Endometrium (tissue), 2 donors: ENCODE measurements at regions not wholly inside any gene's neighbourhood (a gene's known extent, or its start where the extent isn't known, plus 50 kb on each side); places are given as distances from the start of the nearest gene placed in this dataset.

Experiments used
- FAIRE-seq: peaks from 2 replicates; lab custom pipeline; 2012; peaks lifted over from hg19 to GRCh38; lab: Jason Lieb, UNC
- donor health status: control.
- donor health status: control.

- FAIRE-seq: no peak
Measured at GRCh38 chr5:133769842-133770241, 157.5 kb upstream of the FSTL4 start.

DNA sequence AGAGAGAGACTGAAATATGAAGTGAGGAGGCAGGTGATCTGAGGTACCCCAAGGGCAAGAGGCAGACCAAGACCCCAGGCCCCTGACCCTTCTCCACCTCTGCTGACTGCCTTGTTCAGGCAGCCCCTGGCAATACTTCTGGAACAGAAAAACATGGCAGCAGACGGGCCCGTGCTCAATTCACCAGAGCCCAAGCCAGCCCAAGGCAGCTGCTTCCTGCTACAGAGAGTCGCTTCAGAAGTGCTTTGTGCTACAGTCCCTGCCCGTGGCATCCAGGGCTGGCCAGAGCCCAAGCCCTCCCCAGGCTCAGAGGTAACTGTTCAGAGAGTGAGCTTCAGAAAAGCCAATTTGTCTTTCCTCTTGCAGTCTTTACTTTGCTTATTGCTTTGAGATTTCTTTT is 151.4 kb upstream of the FSTL4 start:
- FAIRE-seq: no peak

GRCh38 chr5:133761632-133762031 is 149.3 kb upstream of the FSTL4 start:
- no peak for FAIRE-seq

DNA sequence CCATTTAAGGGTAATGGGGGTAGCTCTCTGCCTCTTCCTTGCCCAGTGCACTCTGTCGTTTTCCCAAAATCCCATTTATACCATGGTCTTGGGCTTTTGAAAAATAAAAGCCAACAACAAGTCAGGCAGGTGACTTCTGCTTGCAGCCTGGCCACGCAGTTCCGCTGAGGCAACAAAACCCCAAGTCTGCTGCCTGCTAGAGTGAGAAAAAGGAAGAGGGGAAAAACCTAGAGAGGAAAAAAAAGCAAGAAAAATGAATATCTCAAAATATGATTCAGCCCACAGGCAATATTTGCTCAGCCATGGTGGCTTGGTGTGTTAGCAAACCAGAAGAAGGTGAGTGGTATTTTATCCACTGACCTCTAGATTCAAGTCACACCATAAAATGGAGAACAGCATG is 148.2 kb upstream of the FSTL4 start:
- no peak for FAIRE-seq

- no peak for FAIRE-seq
Measured at GRCh38 chr5:133758641-133759040, 146.3 kb upstream of the FSTL4 start.

DNA sequence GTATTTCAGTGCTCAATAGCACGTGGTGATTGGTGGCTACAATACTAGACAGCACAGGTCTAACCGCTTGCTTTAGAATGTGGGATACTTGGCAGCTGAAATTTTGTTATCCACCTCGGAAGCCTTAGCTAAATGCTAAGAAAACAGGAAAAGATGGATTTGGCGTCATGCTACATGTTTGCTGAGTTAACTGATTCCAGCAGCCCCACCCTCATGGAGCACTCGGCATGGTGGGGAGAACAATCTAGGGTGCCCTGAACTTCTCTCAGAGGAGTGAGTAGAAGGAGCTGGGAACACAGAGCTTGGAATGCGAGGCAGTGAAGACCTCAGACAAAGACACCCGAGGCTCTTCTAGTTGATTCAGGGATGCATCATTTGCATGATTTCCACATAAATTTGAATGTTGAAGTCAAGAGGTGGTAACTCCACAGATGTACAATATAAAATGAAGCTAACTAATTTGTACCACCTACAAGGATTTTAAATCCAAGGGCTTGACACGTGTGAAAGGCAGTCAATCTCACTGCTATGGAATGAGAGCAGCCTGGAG is 145.1 kb upstream of the FSTL4 start:
- FAIRE-seq: no peak

DNA sequence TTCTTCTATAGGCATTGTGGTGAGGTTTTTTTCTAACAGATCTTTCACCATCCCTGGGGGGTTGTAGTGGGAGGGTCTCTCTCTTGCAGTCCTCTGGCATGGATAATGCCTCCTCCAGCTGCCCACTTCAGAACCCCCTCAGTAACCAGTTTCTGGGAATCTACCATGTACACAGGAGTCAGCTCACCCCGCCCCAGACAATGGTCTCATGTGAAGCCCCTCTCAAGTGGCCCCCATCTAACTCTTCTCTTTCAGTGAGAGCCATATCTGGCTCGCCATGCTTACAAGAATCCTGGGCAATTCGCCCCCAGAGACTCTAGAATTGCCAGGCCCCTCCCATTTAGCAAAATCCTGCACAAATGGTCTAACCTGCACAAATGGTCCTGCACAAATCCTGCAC is 144.4 kb upstream of the FSTL4 start:
- no peak for FAIRE-seq

- no peak for FAIRE-seq
Measured at GRCh38 chr5:133756036-133756435, 143.7 kb upstream of the FSTL4 start.

DNA sequence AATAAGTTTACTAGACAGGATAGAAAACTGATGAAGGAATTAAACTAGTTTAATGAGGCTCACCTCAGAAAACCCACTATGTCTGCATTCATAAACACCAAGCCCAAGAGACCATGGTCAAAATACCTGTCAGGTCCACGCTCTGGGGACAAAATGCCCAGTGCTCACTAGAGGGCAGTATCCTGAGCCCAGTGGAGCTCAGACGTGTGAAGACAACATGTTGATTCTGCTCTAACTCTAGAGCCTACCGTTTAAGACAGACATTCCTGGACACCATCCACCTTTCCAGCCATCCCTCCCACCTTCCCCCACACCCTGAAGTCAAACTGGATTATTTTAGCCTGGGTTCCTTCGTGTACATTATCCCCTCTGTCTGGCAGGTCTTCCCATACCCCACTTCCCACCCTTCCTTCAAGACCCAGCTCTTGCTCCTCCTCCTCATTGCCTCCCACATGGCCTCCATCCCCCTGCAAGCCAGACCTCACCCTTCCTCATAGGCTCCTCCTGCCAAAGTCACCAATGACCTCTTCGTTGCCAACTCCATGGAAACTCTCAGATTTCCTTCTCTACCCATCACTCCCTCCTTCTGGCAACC is 142.3 kb upstream of the FSTL4 start:
- FAIRE-seq: no peak

- FAIRE-seq: no peak
Measured at GRCh38 chr5:133753856-133754255, 141.5 kb upstream of the FSTL4 start.

DNA sequence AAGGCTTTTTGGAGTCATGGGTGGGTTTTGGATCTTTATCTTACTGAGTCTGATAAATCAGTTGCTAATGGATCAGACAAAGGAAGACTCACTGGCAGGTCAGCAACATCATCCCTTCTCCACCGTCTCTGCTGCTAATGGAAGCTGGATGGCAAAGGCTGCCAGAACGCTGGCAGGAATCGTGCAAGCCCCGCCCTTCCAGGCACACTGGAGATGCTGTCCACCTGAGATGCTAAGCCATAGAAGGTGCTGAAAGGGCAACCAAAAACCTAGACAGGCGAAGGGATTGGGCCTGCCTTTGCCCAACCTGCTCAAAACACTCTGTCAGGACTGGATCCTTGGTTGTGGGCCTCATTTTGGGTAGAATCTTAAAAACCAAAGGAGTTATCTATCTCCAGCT is 139.5 kb upstream of the FSTL4 start:
- no peak for FAIRE-seq

DNA sequence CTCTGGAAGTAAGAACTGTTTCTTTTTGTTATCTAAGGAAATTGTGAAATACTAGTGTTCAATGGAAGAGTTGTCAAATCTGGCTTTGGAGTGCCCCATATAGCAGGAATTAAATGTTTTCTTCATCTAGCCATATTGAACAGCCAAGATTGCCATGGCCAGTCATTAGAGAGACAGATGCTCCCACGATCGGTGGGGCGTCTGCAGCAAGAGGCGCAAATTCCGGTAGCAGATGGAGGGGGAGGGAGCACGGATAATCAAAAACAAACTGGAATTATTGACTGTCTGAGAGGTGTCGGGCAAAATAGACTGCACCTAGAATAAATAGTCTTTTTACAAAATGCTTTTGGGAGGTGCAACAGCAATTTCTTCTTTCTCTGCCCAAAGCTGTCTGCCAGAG is 139.1 kb upstream of the FSTL4 start:
- FAIRE-seq: no peak

DNA sequence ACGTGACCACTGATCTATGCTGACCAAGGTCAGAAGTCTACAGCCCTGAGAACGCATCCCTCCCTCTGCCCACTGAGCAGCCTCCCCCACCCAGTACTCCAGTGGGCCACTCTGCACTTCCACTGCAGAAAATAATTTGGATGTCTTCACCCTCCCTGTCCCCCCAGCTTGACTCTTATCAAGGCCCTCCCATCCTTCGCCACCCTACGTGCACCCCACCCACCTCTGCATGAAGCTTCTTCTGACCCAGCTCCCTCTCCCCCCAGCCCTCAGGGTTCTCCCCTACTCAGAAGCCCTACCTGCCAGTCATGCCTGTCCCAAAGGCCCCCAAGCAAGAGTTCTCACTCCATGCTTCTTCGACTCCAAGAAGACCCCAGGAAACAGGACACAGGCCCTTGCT is 138.5 kb upstream of the FSTL4 start:
- no peak for FAIRE-seq

DNA sequence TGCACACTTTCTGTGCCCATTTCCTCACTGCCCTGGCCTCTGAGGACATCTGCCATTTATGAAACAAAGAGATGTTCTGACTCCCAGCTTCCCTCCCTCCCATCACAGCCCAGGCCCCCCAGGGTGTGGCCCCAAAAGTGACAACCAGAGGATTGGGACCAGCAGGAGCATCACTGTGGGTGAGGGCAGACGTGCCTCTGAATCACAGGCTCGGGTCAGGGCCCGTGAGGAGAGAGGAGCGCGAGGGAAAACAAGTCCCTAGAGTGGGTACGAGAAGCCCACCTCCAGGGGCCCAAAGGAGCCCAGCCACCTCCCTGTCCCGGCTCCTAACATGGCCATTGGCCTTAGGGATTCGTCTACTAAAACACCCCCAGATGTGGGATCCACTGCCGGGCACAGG is 138.0 kb upstream of the FSTL4 start:
- FAIRE-seq: no peak

GRCh38 chr5:133749331-133749985 is 137.1 kb upstream of the FSTL4 start:
- FAIRE-seq: no peak

GRCh38 chr5:133746834-133747233 is 134.5 kb upstream of the FSTL4 start:
- FAIRE-seq: no peak

GRCh38 chr5:133744960-133745308 is 132.6 kb upstream of the FSTL4 start:
- FAIRE-seq: no peak

DNA sequence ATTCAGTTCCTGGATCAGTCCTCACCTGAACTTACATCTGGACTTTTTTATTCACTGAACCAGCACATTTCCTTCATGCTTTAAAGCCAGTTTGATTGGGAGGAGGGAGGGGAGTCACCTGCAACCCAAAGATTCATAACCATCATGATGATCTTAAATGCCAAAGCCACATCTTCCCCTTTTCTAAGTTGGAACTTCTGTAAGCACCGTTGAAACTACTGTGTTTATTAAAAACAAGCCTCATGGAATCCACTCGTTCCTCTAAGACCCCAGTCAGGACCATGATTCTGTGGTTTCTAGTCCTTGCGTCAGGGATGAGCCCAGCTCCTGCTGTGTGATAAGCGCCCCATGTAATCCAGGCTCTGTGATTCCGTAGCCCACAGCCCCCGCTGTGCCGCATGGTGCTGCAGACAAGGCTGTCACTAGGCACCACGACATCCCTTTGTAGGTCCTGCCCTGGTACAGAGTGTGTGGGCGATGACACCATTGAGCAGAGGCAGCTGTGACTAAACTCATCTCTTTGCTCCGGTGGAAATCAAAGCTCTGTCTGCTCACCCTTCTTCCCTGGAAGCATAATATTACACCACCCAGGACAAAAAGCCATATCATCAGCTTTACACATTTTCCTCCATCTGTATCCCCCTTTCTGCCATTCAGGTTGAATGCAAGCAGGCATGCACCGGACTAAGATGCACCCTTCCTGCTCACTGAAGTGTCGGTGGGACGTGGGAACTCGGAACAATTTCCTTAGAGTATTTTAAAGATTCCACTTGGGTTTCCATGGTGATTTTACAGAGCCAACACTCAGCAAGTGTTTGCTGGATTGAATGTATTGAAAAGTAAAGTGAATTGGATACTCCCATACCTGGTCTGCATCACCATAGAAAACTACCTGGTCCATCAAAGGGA is 132.0 kb upstream of the FSTL4 start:
- no peak for FAIRE-seq

DNA sequence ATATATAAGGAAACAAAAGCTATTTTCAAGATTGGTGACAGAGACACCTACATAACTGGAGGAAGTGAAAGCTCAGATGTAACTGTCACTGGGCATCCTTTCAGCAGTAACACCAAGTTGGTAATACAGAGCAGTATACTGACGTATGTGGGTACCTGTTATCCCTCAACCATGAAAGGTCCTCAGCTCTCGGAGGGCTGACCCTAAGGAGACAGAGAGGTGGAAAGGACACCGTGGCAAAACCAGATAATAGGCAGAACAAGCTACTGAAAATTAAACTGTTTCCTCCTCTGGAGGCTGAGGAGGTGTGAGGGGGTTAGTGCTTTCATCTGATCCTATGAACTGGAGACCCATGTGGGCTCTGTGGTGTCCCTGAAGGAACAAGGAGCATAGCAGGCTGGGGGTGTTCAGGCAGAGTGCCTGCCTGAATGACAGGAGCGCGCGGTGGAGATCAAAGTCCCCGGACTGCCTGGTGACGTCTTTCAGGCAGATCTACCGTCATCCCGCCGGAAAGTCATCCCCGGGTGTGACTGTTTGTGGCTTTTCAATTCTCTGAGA is 130.2 kb upstream of the FSTL4 start:
- FAIRE-seq: no peak

DNA sequence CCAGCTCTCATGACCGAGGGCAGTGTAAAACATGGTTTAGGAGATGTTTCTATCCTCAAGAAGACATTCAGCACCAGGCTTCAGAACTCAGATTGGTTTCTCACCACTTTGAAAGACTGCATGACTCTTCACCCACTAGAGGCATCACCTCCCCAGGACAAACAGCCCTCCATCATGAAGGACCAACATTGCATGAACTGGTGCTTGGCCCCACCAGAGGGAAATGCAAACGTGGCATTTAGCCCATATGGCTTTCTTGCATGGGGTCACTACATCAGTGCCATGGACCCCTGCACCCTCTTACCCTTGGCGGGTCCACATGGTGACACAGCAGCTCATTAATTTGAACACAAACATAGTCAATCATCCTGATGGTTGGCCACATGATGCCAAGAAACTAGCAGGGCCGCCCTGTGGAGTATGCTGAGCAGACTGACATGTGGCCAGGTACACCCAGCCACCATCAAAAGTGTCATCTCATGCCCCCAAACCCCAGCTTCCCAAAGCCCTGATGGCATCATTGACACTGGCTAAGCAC is 129.5 kb upstream of the FSTL4 start:
- FAIRE-seq: no peak

DNA sequence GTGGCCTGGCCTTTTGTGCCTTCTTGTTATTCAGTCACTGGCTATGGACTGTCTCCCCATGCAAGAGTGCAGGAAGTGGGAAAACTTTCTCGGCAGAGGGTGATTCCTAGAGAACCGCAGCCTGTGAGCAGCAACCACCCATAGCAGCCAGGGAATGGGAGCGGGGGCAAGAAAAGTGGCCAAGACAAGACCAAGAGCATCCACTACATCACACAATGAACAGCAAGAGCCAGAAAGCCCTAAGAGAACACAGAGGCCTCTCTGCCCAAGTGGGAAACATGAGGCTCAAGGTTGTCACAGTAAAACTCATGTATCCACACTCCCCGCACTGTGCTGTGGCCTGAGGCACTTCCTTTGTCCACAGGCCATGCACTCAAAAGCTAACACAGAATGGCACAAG is 129.1 kb upstream of the FSTL4 start:
- no peak for FAIRE-seq

DNA sequence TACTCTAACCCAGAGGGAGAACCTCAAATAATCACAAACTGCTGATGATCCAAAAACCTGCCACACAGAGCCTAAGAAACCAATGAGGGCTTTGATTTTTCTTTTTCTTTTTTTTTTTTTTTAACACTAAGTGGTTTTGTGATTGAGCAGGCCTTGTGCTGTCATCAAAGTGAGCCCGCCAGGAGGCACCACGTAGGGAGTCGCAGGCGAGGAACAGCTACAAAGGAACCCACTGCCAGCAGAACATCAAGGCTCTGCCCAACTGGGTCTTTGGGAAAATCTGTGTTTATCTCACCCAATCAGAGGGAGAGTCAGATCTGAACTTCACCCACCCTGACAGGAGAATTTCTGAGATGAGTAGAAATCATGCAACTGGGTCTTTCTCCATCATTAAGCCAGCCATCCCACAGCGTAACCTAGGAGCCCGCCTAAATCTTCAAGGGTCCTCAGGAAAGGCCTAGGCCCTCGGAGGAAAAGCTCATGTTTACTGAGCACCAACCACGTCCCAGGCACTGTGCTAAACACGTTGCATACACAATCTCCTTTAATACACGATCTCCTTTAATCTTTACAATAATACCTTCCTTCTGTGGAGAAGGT is 126.9 kb upstream of the FSTL4 start:
- no peak for FAIRE-seq
